Progenitor cell of endocrine pancreas (in vitro differentiated cells): ENCODE measurements at regions not wholly inside any gene's neighbourhood (a gene's known extent, or its start where the extent isn't known, plus 50 kb on each side); places are given as distances from the start of the nearest gene placed in this dataset.

Experiments used
- DNase-seq: peaks from one replicate; pipeline ENCODE4 v3.0.0; 2021; ENCODE audit warnings: low spot score; ENCODE audit not compliant: unreplicated experiment
- H3K27ac Mint-ChIP-seq: 2 replicates; pipeline ENCODE4 v1.8.0; 2021; ENCODE audit warnings: mild to moderate bottlenecking, moderate library complexity, mixed read lengths
- H3K27me3 Mint-ChIP-seq: 2 replicates; pipeline ENCODE4 v1.8.0; 2021; ENCODE audit warnings: mixed read lengths
- H3K36me3 Mint-ChIP-seq: 2 replicates; pipeline ENCODE4 v1.8.0; 2022; ENCODE audit warnings: mixed read lengths; ENCODE audit not compliant: insufficient read depth
- H3K4me1 Mint-ChIP-seq: 2 replicates; pipeline ENCODE4 v1.8.0; 2021; ENCODE audit warnings: low read depth, mixed read lengths
- H3K4me3 Mint-ChIP-seq: 2 replicates; pipeline ENCODE4 v1.8.0; 2021; ENCODE audit warnings: low read depth, mild to moderate bottlenecking, moderate library complexity, mixed read lengths
- H3K9me3 Mint-ChIP-seq: 2 replicates; pipeline ENCODE4 v1.8.0; 2021; ENCODE audit warnings: low read depth, mixed read lengths
- TF ChIP-seq, protein P1 (sequence below): fragments of 200-600 bp; sonication (generic); IDR thresholded peaks from one replicate; pipeline ENCODE4 v1.5.0; 2021; ENCODE audit warnings: antibody characterized with exemption, mild to moderate bottlenecking; ENCODE audit not compliant: unreplicated experiment

- Mint-ChIP-seq H3K9me3 (peaks cover 3% of the 10 kb centered on the region), H3K27me3 (no peaks in the 10 kb centered on the region), H3K4me3 (no peak overlapping the region), H3K36me3 (no peaks in the 10 kb centered on the region), H3K27ac (peak overlapping the region; percentile 76), H3K4me1 (peaks cover 37% of the 10 kb centered on the region)
- DNase-seq, result no peak
- TF ChIP-seq, protein P1, sequence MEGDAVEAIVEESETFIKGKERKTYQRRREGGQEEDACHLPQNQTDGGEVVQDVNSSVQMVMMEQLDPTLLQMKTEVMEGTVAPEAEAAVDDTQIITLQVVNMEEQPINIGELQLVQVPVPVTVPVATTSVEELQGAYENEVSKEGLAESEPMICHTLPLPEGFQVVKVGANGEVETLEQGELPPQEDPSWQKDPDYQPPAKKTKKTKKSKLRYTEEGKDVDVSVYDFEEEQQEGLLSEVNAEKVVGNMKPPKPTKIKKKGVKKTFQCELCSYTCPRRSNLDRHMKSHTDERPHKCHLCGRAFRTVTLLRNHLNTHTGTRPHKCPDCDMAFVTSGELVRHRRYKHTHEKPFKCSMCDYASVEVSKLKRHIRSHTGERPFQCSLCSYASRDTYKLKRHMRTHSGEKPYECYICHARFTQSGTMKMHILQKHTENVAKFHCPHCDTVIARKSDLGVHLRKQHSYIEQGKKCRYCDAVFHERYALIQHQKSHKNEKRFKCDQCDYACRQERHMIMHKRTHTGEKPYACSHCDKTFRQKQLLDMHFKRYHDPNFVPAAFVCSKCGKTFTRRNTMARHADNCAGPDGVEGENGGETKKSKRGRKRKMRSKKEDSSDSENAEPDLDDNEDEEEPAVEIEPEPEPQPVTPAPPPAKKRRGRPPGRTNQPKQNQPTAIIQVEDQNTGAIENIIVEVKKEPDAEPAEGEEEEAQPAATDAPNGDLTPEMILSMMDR, result no peak
Observed at GRCh38 chr15:62561571-62561970, 396.5 kb upstream of the C2CD4B start.

- TF ChIP-seq, protein P1, result no peak
- peaks cover 39% of the 10 kb centered on the region for H3K4me1 Mint-ChIP-seq
- H3K4me3 Mint-ChIP-seq, result no peak overlapping the region
- H3K27ac Mint-ChIP-seq, result no peak overlapping the region
- peaks cover 3% of the 10 kb centered on the region for H3K9me3 Mint-ChIP-seq
- peaks cover 3% of the 10 kb centered on the region for H3K27me3 Mint-ChIP-seq
- no peak for DNase-seq
- no peaks in the 10 kb centered on the region for H3K36me3 Mint-ChIP-seq
Observed at GRCh38 chr15:62564886-62565633, 400.0 kb upstream of the C2CD4B start.

DNA sequence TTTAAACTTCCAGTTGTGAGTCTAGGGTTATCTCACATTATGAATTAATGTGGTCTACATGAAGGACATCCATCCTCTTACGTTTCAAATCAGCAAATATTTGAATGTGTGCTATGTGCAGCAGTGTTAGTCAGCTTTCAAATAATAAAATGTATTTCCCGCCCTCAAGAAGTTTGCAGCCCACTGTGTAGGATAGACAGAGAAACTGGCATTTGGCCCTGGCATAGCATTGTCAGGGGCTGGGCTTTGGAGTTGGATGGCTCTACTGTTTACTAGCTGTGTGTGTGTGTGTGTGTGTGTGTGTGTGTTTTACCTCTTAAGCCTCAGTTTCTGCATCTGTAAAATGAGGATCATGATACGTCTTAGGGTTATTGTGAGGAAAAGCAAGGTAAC, 400.5 kb upstream of the C2CD4B start:
- H3K27me3 Mint-ChIP-seq, result peaks cover 3% of the 10 kb centered on the region
- H3K27ac Mint-ChIP-seq, result no peak overlapping the region
- H3K4me3 Mint-ChIP-seq, result no peak overlapping the region
- peaks cover 41% of the 10 kb centered on the region for H3K4me1 Mint-ChIP-seq
- H3K9me3 Mint-ChIP-seq, result peaks cover 3% of the 10 kb centered on the region
- TF ChIP-seq, protein P1, result no peak
- DNase-seq, result no peak
- no peaks in the 10 kb centered on the region for H3K36me3 Mint-ChIP-seq

GRCh38 chr15:62566248-62566647, 401.2 kb upstream of the C2CD4B start:
- Mint-ChIP-seq H3K27ac (no peak overlapping the region), H3K4me1 (peaks cover 35% of the 10 kb centered on the region), H3K9me3 (peaks cover 3% of the 10 kb centered on the region), H3K27me3 (peaks cover 3% of the 10 kb centered on the region), H3K4me3 (no peak overlapping the region), H3K36me3 (no peaks in the 10 kb centered on the region)
- TF ChIP-seq, protein P1, result no peak
- no peak for DNase-seq

DNA sequence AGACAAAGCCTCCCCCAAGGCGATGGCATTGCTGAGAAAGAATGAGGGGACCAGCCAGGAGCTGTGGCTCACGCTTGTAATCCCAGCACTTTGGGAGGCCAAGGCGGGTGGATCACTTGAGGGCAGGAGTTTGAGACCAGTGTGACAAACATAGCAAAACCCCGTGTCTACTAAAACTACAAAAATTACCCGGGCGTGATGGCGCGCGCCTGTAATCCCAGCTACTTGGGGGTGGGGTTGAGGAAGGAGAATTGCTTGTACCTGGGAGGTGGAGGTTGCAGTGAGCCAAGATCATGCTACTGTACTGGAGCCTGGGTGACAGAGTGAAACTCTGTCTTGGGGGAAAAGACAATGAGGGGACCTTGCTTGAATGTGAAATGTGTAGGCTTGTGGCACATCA, 402.4 kb upstream of the C2CD4B start:
- Mint-ChIP-seq H3K4me3 (no peak overlapping the region), H3K36me3 (no peaks in the 10 kb centered on the region), H3K27me3 (peaks cover 5% of the 10 kb centered on the region), H3K27ac (no peak overlapping the region), H3K4me1 (peaks cover 29% of the 10 kb centered on the region), H3K9me3 (peaks cover 3% of the 10 kb centered on the region)
- no peak for DNase-seq
- TF ChIP-seq, protein P1, result no peak
